Parathyroid adenoma (tissue), 2 donors: ENCODE measurements at regions not wholly inside any gene's neighbourhood (a gene's known extent, or its start where the extent isn't known, plus 50 kb on each side); places are given as distances from the start of the nearest gene placed in this dataset.

Source experiments
- H2AFZ ChIP-seq: fragments of 300-600 bp; sonication (generic); one replicate; pipeline ENCODE4 v1.7.0; 2017; ENCODE audit warnings: antibody characterized with exemption, mild to moderate bottlenecking
- H3K27ac ChIP-seq: fragments of 300-600 bp; sonication (generic); one replicate; pipeline ENCODE4 v1.7.0; 2017
- H3K27me3 ChIP-seq: fragments of 300-600 bp; sonication (generic); one replicate; pipeline ENCODE4 v1.7.0; 2017; ENCODE audit warnings: low read length; ENCODE audit not compliant: control insufficient read depth, insufficient read depth
- H3K36me3 ChIP-seq: fragments of 300-600 bp; sonication (generic); one replicate; pipeline ENCODE4 v1.7.0; 2017; ENCODE audit warnings: low read length; ENCODE audit not compliant: control insufficient read depth, insufficient read depth
- H3K4me1 ChIP-seq: fragments of 300-600 bp; sonication (generic); one replicate; pipeline ENCODE4 v1.7.0; 2017; ENCODE audit warnings: control low read depth
- H3K4me2 ChIP-seq: fragments of 300-600 bp; sonication (generic); one replicate; pipeline ENCODE4 v1.7.0; 2017; ENCODE audit warnings: low read length
- H3K4me3 ChIP-seq: fragments of 300-600 bp; sonication (generic); one replicate; pipeline ENCODE4 v1.7.0; 2017; ENCODE audit warnings: low read depth, low read length
- H3K79me2 ChIP-seq: fragments of 300-600 bp; sonication (generic); one replicate; pipeline ENCODE4 v1.7.0; 2017; ENCODE audit warnings: control low read depth
- H3K9ac ChIP-seq: fragments of 300-600 bp; sonication (generic); one replicate; pipeline ENCODE4 v1.7.0; 2017; ENCODE audit warnings: mild to moderate bottlenecking
- H3K9me3 ChIP-seq: fragments of 300-600 bp; sonication (generic); one replicate; pipeline ENCODE4 v1.7.0; 2017; ENCODE audit warnings: low read length; ENCODE audit not compliant: control insufficient read depth
- CTCF ChIP-seq: fragments of 300-600 bp; sonication (generic); IDR thresholded peaks from one replicate; pipeline ENCODE4 v1.7.0; 2017; ENCODE audit warnings: antibody characterized with exemption, mild to moderate bottlenecking
- donor health status: primary hyperparathyroidism.

GRCh38 chr14:40694023-40694422 is 912.7 kb upstream of the LRFN5 start:
- H3K79me2 ChIP-seq, result no peaks in the 10 kb centered on the region
- H3K9ac ChIP-seq, result no peak overlapping the region
- H3K4me1 ChIP-seq, result no peaks in the 10 kb centered on the region
- H3K36me3 ChIP-seq, result no peaks in the 10 kb centered on the region
- no peak overlapping the region for H3K27ac ChIP-seq
- no peak overlapping the region for H3K4me2 ChIP-seq
- H3K9me3 ChIP-seq, result no peaks in the 10 kb centered on the region
- H3K4me3 ChIP-seq, result no peak overlapping the region
- H2AFZ ChIP-seq, result no peak overlapping the region
- no peak for TF ChIP-seq CTCF
- no peaks in the 10 kb centered on the region for H3K27me3 ChIP-seq

GRCh38 chr14:40691066-40691465 is 915.6 kb upstream of the LRFN5 start:
- Histone ChIP-seq H3K9ac (no peak overlapping the region), H3K27ac (no peak overlapping the region)
- TF ChIP-seq CTCF, result no peak

GRCh38 chr14:40685764-40686163 is 920.9 kb upstream of the LRFN5 start:
- H3K9ac ChIP-seq, result no peak overlapping the region
- no peak overlapping the region for H3K27ac ChIP-seq
- no peak overlapping the region for H2AFZ ChIP-seq
- H3K4me1 ChIP-seq, result no peaks in the 10 kb centered on the region
- no peak for TF ChIP-seq CTCF
- H3K79me2 ChIP-seq, result no peaks in the 10 kb centered on the region
- no peaks in the 10 kb centered on the region for H3K27me3 ChIP-seq
- H3K4me3 ChIP-seq, result no peak overlapping the region
- no peak overlapping the region for H3K4me2 ChIP-seq
- H3K9me3 ChIP-seq, result no peaks in the 10 kb centered on the region
- no peaks in the 10 kb centered on the region for H3K36me3 ChIP-seq

More at GRCh38 chr14:40691066-40691465, 915.6 kb upstream of the LRFN5 start:
- H3K4me3 ChIP-seq, result no peak overlapping the region
- H3K36me3 ChIP-seq, result no peaks in the 10 kb centered on the region
- H3K9me3 ChIP-seq, result no peaks in the 10 kb centered on the region
- no peaks in the 10 kb centered on the region for H3K79me2 ChIP-seq
- no peaks in the 10 kb centered on the region for H3K27me3 ChIP-seq
- no peak overlapping the region for H2AFZ ChIP-seq
- no peaks in the 10 kb centered on the region for H3K4me1 ChIP-seq
- H3K4me2 ChIP-seq, result no peak overlapping the region

- H3K79me2 ChIP-seq, result no peaks in the 10 kb centered on the region
- no peaks in the 10 kb centered on the region for H3K36me3 ChIP-seq
- H3K4me3 ChIP-seq, result no peak overlapping the region
- no peaks in the 10 kb centered on the region for H3K27me3 ChIP-seq
- TF ChIP-seq CTCF, result no peak
- no peaks in the 10 kb centered on the region for H3K4me1 ChIP-seq
- H3K4me2 ChIP-seq, result no peak overlapping the region
- no peak overlapping the region for H3K27ac ChIP-seq
- no peaks in the 10 kb centered on the region for H3K9me3 ChIP-seq
- H2AFZ ChIP-seq, result no peak overlapping the region
- no peak overlapping the region for H3K9ac ChIP-seq
These were observed 922.3 kb upstream of the LRFN5 start for GRCh38 chr14:40684328-40684727.

- TF ChIP-seq CTCF, result no peak
- Histone ChIP-seq H3K9ac (no peak overlapping the region), H3K4me1 (no peaks in the 10 kb centered on the region), H3K27ac (no peak overlapping the region), H2AFZ (no peak overlapping the region), H3K36me3 (no peaks in the 10 kb centered on the region), H3K9me3 (no peaks in the 10 kb centered on the region), H3K4me2 (no peak overlapping the region), H3K4me3 (no peak overlapping the region), H3K79me2 (no peaks in the 10 kb centered on the region), H3K27me3 (no peaks in the 10 kb centered on the region)
These were observed 924.4 kb upstream of the LRFN5 start for GRCh38 chr14:40682131-40682913.
